Lower leg skin (tissue), 3 donors: ENCODE measurements at regions not wholly inside any gene's neighbourhood (a gene's known extent, or its start where the extent isn't known, plus 50 kb on each side); places are given as distances from the start of the nearest gene placed in this dataset.

Experiments
- POLR2A ChIP-seq, 2 donors: fragments of 450-650 bp; IDR thresholded peaks; one replicate each; pipeline ENCODE4 v1.6.1; 2016 to 2017; ENCODE audit warnings: antibody characterized with exemption in 2 of 2, mild to moderate bottlenecking in 1 of 2, moderate library complexity in 1 of 2
- TF ChIP-seq, protein P1 (sequence below), 3 donors: fragments of 450-650 bp; IDR thresholded peaks; one replicate each; pipeline ENCODE4 v1.5.1; 2016; ENCODE audit warnings: antibody characterized with exemption in 3 of 3, mild to moderate bottlenecking in 3 of 3, moderate library complexity in 2 of 3

- no peak for TF ChIP-seq POLR2A (IDR thresholded peaks at IDR 0.05)
- TF ChIP-seq, protein P1, sequence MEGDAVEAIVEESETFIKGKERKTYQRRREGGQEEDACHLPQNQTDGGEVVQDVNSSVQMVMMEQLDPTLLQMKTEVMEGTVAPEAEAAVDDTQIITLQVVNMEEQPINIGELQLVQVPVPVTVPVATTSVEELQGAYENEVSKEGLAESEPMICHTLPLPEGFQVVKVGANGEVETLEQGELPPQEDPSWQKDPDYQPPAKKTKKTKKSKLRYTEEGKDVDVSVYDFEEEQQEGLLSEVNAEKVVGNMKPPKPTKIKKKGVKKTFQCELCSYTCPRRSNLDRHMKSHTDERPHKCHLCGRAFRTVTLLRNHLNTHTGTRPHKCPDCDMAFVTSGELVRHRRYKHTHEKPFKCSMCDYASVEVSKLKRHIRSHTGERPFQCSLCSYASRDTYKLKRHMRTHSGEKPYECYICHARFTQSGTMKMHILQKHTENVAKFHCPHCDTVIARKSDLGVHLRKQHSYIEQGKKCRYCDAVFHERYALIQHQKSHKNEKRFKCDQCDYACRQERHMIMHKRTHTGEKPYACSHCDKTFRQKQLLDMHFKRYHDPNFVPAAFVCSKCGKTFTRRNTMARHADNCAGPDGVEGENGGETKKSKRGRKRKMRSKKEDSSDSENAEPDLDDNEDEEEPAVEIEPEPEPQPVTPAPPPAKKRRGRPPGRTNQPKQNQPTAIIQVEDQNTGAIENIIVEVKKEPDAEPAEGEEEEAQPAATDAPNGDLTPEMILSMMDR (IDR thresholded peaks at IDR 0.05) = no peak
Measured at GRCh38 chr13:111034811-111035210, 80.3 kb upstream of the ARHGEF7 start.
